ENCODE measurements at regions not wholly inside any gene's neighbourhood (a gene's known extent, or its start where the extent isn't known, plus 50 kb on each side); places are given as distances from the start of the nearest gene placed in this dataset.
A peak's percentile ranks its signal among the peaks of the same experiment; 100 is the strongest.

- in situ Hi-C loops (cut with HindIII; ENCODE audit: low sequenced_read_pairs), result no loop called here
- H3K4me3 ChIP-seq (ENCODE audit: low read depth, low read length), result no peak overlapping the region
- no peak for TF ChIP-seq CTCF (IDR thresholded peaks at IDR 0.05; ENCODE audit: low read depth, low read length)
- no peak for DNase-seq (ENCODE audit: low read depth, low spot score)
These were observed 293.9 kb downstream of the KCNC2 start for GRCh38 chr12:74915718-74916117.

GRCh38 chr12:74917743-74918142 is 291.9 kb downstream of the KCNC2 start:
- in situ Hi-C loops (cut with HindIII; ENCODE audit: low sequenced_read_pairs), result no loop called here
- no peak overlapping the region for H3K4me3 ChIP-seq (ENCODE audit: low read depth, low read length)
- no peak for TF ChIP-seq CTCF (IDR thresholded peaks at IDR 0.05; ENCODE audit: low read depth, low read length)
- DNase-seq (ENCODE audit: low read depth, low spot score), result no peak

- in situ Hi-C loops (cut with HindIII; ENCODE audit: low sequenced_read_pairs), result no loop called here
- H3K4me3 ChIP-seq (ENCODE audit: low read depth, low read length), result no peak overlapping the region
- peak; percentile 6 for DNase-seq (ENCODE audit: low read depth, low spot score)
- TF ChIP-seq CTCF (IDR thresholded peaks at IDR 0.05; ENCODE audit: low read depth, low read length), result no peak
These were observed 291.3 kb downstream of the KCNC2 start for GRCh38 chr12:74918291-74918690.

- H3K4me3 ChIP-seq (ENCODE audit: low read depth, low read length), result no peak overlapping the region
- TF ChIP-seq CTCF (IDR thresholded peaks at IDR 0.05; ENCODE audit: low read depth, low read length), result no peak
- DNase-seq (ENCODE audit: low read depth, low spot score), result no peak
- in situ Hi-C loops (cut with HindIII; ENCODE audit: low sequenced_read_pairs), result no loop called here
These were observed 287.5 kb downstream of the KCNC2 start for GRCh38 chr12:74922117-74922516.

- no peak for TF ChIP-seq CTCF (IDR thresholded peaks at IDR 0.05; ENCODE audit: low read depth, low read length)
- no peak for DNase-seq (ENCODE audit: low read depth, low spot score)
- no peak overlapping the region for H3K4me3 ChIP-seq (ENCODE audit: low read depth, low read length)
- in situ Hi-C loops (cut with HindIII; ENCODE audit: low sequenced_read_pairs), result no loop called here
These were observed 287.0 kb downstream of the KCNC2 start for GRCh38 chr12:74922642-74923041.

GRCh38 chr12:74941670-74942069 is 268.0 kb downstream of the KCNC2 start:
- in situ Hi-C loops (cut with HindIII; ENCODE audit: low sequenced_read_pairs), result no loop called here
- TF ChIP-seq CTCF (IDR thresholded peaks at IDR 0.05; ENCODE audit: low read depth, low read length), result no peak
- no peak for DNase-seq (ENCODE audit: low read depth, low spot score)
- no peak overlapping the region for H3K4me3 ChIP-seq (ENCODE audit: low read depth, low read length)

- H3K4me3 ChIP-seq (ENCODE audit: low read depth, low read length), result no peak overlapping the region
- TF ChIP-seq CTCF (IDR thresholded peaks at IDR 0.05; ENCODE audit: low read depth, low read length), result no peak
- no peak for DNase-seq (ENCODE audit: low read depth, low spot score)
- in situ Hi-C loops (cut with HindIII; ENCODE audit: low sequenced_read_pairs), result no loop called here
These were observed 263.9 kb downstream of the KCNC2 start for GRCh38 chr12:74945771-74946198.
